ENCODE measurements at regions not wholly inside any gene's neighbourhood (a gene's known extent, or its start where the extent isn't known, plus 50 kb on each side); places are given as distances from the start of the nearest gene placed in this dataset.

DNA sequence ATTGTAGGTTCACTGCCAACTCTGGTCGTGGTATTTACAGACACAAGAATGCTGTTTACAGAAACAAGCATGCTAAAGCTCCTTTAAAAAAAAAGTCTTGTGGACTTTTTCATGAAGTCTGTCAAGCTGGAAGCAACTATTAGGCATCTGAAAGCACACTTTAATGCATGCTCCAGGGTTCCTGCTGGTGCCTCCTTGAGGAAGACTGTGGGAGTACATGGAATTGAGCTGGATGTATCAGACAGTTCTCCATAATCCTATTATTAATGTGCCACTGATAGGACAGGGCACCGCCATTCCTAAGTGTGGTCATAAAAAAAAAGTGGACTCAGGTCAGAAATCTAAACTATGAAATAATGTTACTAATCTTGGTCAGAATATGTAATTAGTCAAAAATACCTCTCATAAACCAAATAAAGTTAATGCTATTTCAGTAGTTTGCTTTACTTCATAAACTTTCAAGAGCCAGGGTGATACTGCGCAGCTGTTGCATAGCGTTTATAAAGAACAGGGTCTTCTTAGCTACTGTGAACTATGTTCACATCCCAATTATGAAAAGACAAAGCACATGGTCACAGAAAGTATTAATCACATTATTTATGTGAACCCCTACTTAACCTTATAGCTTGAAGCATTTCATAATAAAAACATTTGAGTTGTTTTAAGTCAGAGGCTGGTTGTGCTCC is 390.8 kb upstream of the PTGER4 start:
- no peak for DNase-seq (ENCODE audit: low read depth, low spot score)
- no peak overlapping the region for H3K4me3 ChIP-seq (ENCODE audit: low read depth, low read length)
- TF ChIP-seq, protein P1, sequence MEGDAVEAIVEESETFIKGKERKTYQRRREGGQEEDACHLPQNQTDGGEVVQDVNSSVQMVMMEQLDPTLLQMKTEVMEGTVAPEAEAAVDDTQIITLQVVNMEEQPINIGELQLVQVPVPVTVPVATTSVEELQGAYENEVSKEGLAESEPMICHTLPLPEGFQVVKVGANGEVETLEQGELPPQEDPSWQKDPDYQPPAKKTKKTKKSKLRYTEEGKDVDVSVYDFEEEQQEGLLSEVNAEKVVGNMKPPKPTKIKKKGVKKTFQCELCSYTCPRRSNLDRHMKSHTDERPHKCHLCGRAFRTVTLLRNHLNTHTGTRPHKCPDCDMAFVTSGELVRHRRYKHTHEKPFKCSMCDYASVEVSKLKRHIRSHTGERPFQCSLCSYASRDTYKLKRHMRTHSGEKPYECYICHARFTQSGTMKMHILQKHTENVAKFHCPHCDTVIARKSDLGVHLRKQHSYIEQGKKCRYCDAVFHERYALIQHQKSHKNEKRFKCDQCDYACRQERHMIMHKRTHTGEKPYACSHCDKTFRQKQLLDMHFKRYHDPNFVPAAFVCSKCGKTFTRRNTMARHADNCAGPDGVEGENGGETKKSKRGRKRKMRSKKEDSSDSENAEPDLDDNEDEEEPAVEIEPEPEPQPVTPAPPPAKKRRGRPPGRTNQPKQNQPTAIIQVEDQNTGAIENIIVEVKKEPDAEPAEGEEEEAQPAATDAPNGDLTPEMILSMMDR (IDR thresholded peaks at IDR 0.05; ENCODE audit: low read depth, low read length): no peak
- in situ Hi-C loops (cut with HindIII; ENCODE audit: low sequenced_read_pairs): no loop called here

DNA sequence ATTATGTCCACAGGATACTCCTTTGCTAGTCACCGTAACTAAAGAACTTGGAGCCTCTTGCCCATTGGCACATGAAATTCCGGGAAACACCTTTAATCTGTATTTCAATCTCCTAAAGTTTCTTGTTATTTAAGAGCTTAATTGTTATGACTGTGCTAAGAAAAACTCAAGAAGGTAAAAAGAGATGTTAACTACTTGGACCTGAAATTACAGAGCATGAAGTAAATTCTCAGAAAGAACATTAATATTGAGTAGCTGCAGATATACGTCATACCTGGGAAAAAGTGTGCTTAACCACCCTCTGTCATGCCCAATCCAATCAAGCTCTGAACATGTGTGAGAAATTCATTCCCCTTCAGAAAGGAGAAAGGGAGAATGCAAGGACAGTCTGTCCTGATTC is 394.9 kb upstream of the PTGER4 start:
- H3K4me3 ChIP-seq (ENCODE audit: low read depth, low read length): no peak overlapping the region
- DNase-seq (ENCODE audit: low read depth, low spot score): no peak
- in situ Hi-C loops (cut with HindIII; ENCODE audit: low sequenced_read_pairs): no loop called here
- TF ChIP-seq, protein P1 (IDR thresholded peaks at IDR 0.05; ENCODE audit: low read depth, low read length): no peak

GRCh38 chr5:40278881-40279280 is 400.8 kb upstream of the PTGER4 start:
- in situ Hi-C loops (cut with HindIII; ENCODE audit: low sequenced_read_pairs): no loop called here
- TF ChIP-seq, protein P1 (IDR thresholded peaks at IDR 0.05; ENCODE audit: low read depth, low read length): no peak
- no peak for DNase-seq (ENCODE audit: low read depth, low spot score)
- H3K4me3 ChIP-seq (ENCODE audit: low read depth, low read length): no peak overlapping the region

- TF ChIP-seq, protein P1 (IDR thresholded peaks at IDR 0.05; ENCODE audit: low read depth, low read length): no peak
- in situ Hi-C loops (cut with HindIII; ENCODE audit: low sequenced_read_pairs): no loop called here
- no peak overlapping the region for H3K4me3 ChIP-seq (ENCODE audit: low read depth, low read length)
- no peak for DNase-seq (ENCODE audit: low read depth, low spot score)
Observed at GRCh38 chr5:40277161-40277906, 402.4 kb upstream of the PTGER4 start.

GRCh38 chr5:40276426-40277102 is 403.2 kb upstream of the PTGER4 start:
- no peak overlapping the region for H3K4me3 ChIP-seq (ENCODE audit: low read depth, low read length)
- in situ Hi-C loops (cut with HindIII; ENCODE audit: low sequenced_read_pairs): no loop called here
- TF ChIP-seq, protein P1 (IDR thresholded peaks at IDR 0.05; ENCODE audit: low read depth, low read length): no peak
- DNase-seq (ENCODE audit: low read depth, low spot score): no peak

GRCh38 chr5:40274568-40274967 is 405.1 kb upstream of the PTGER4 start:
- H3K4me3 ChIP-seq (ENCODE audit: low read depth, low read length): no peak overlapping the region
- no peak for DNase-seq (ENCODE audit: low read depth, low spot score)
- TF ChIP-seq, protein P1 (IDR thresholded peaks at IDR 0.05; ENCODE audit: low read depth, low read length): no peak
- in situ Hi-C loops (cut with HindIII; ENCODE audit: low sequenced_read_pairs): no loop called here
